Naive thymus-derived CD4-positive, alpha-beta T cell (primary cell): ENCODE measurements at regions not wholly inside any gene's neighbourhood (a gene's known extent, or its start where the extent isn't known, plus 50 kb on each side); places are given as distances from the start of the nearest gene placed in this dataset.

Experiments
- ATAC-seq: fragments of 150-1000 bp; cut with Tn5 transposase; 2 replicates; pipeline ENCODE4 v1.10.0; 2021; ENCODE audit warnings: mild to moderate bottlenecking, moderate library complexity
- CTCF ChIA-PET: fragments of 350-600 bp; sonication (Branson Sonifier 250); formaldehyde crosslinking; loops from one replicate; lab custom pipeline; 2021; ENCODE audit warnings: antibody characterized with exemption; lab: Charles Lee
- POLR2A ChIA-PET: fragments of 350-600 bp; sonication (Branson Sonifier 250); formaldehyde crosslinking; loops from one replicate; lab custom pipeline; 2021; ENCODE audit warnings: antibody characterized with exemption, inconsistent platforms; lab: Charles Lee
- DNase-seq, 9 donors: peaks; one replicate each; pipeline versions ENCODE4 v3.0.0 to v3.0.0-alpha.2; 2020 to 2022; ENCODE audit warnings: mixed read lengths in 1 of 9
- H3K27ac ChIP-seq: one replicate; pipeline ENCODE4 v1.7.0; 2013; ENCODE audit warnings: mild to moderate bottlenecking, low read depth, low read length, moderate library complexity
- H3K27me3 ChIP-seq, 2 donors: one replicate each; pipeline ENCODE4 v1.7.0; 2013; ENCODE audit warnings: low read length in 2 of 2, mild to moderate bottlenecking in 2 of 2, moderate library complexity in 2 of 2; ENCODE audit not compliant: control insufficient read depth in 2 of 2, insufficient read depth in 2 of 2
- H3K36me3 ChIP-seq, 3 experiments: 1 replicate in 2 of 3; 2 replicates in 1 of 3; pipeline ENCODE4 v1.7.0; 2013; ENCODE audit warnings: low read length in 3 of 3, mild to moderate bottlenecking in 3 of 3, moderate library complexity in 1 of 3; ENCODE audit not compliant: insufficient read depth in 3 of 3, control insufficient read depth in 2 of 3
- H3K4me1 ChIP-seq, 2 donors: one replicate each; pipeline ENCODE4 v1.7.0; 2013; ENCODE audit warnings: low read length in 2 of 2, mild to moderate bottlenecking in 2 of 2, moderate library complexity in 1 of 2; ENCODE audit not compliant: control insufficient read depth in 2 of 2, insufficient read depth in 2 of 2
- H3K4me3 ChIP-seq: 2 replicates; pipeline ENCODE4 v1.7.0; 2013; ENCODE audit warnings: mild to moderate bottlenecking, low read length
- H3K9me3 ChIP-seq, 3 experiments: 1 replicate in 2 of 3; 2 replicates in 1 of 3; pipeline ENCODE4 v1.7.0; 2013; ENCODE audit warnings: low read length in 3 of 3; ENCODE audit not compliant: control insufficient read depth in 2 of 3
- H3K27ac Mint-ChIP-seq, 9 donors: one replicate each; pipeline ENCODE4 v1.8.0; 2020 to 2022; ENCODE audit warnings: mixed read lengths in 9 of 9, mild to moderate bottlenecking in 8 of 9, moderate library complexity in 5 of 9, inconsistent platforms in 2 of 9
- H3K27me3 Mint-ChIP-seq, 5 donors: one replicate each; pipeline ENCODE4 v1.8.0; 2021 to 2022; ENCODE audit warnings: mixed read lengths in 5 of 5, mild to moderate bottlenecking in 1 of 5
- H3K36me3 Mint-ChIP-seq, 5 donors: one replicate each; pipeline ENCODE4 v1.8.0; 2020 to 2022; ENCODE audit warnings: mixed read lengths in 5 of 5, mild to moderate bottlenecking in 3 of 5, inconsistent platforms in 1 of 5
- H3K4me1 Mint-ChIP-seq, 7 donors: one replicate each; pipeline ENCODE4 v1.8.0; 2020 to 2022; ENCODE audit warnings: mixed read lengths in 7 of 7, mild to moderate bottlenecking in 3 of 7, inconsistent platforms in 1 of 7
- H3K4me3 Mint-ChIP-seq, 10 donors: one replicate each; pipeline ENCODE4 v1.8.0; 2020 to 2022; ENCODE audit warnings: mild to moderate bottlenecking in 10 of 10, mixed read lengths in 10 of 10, moderate library complexity in 6 of 10, inconsistent platforms in 2 of 10
- H3K9me3 Mint-ChIP-seq, 11 donors: one replicate each; pipeline ENCODE4 v1.8.0; 2020 to 2022; ENCODE audit warnings: mixed read lengths in 11 of 11, mild to moderate bottlenecking in 4 of 11, inconsistent platforms in 1 of 11, moderate library complexity in 1 of 11
- intact Hi-C, 2 donors: fragments of 100-400 bp; cut with micrococcal nuclease; formaldehyde crosslinking; loops; one replicate each; pipeline ENCODE4 v1.15.1; 2023

GRCh38 chr4:159829184-159829583 is 726.3 kb downstream of the RAPGEF2 start:
- CTCF ChIA-PET, result no interaction called here

GRCh38 chr4:159837071-159837470 is 734.2 kb downstream of the RAPGEF2 start:
- no peaks in the 10 kb centered on the region for H3K36me3 ChIP-seq
- H3K4me1 Mint-ChIP-seq, result no peaks in the 10 kb centered on the region
- H3K4me3 ChIP-seq, result no peak overlapping the region
- H3K4me3 Mint-ChIP-seq, result no peak overlapping the region
- no peaks in the 10 kb centered on the region for H3K9me3 ChIP-seq
- ATAC-seq, result no peak
- H3K36me3 Mint-ChIP-seq, result no peaks in the 10 kb centered on the region
- no peaks in the 10 kb centered on the region for H3K27me3 Mint-ChIP-seq
- no peak for DNase-seq
- CTCF ChIA-PET, result no interaction called here
- POLR2A ChIA-PET, result no interaction called here
- H3K27me3 ChIP-seq, result no peaks in the 10 kb centered on the region
- intact Hi-C loops, result no loop called here
- peaks cover 0 to 30% (median 9%) of the 10 kb centered on the region in 11 donors for H3K9me3 Mint-ChIP-seq
- no peak overlapping the region for H3K27ac ChIP-seq
- no peaks in the 10 kb centered on the region for H3K4me1 ChIP-seq
- no peak overlapping the region for H3K27ac Mint-ChIP-seq

More at GRCh38 chr4:159829184-159829583, 726.3 kb downstream of the RAPGEF2 start:
- intact Hi-C loops, result no loop called here
- H3K27me3 Mint-ChIP-seq, result no peaks in the 10 kb centered on the region
- Histone ChIP-seq H3K27me3 (no peaks in the 10 kb centered on the region), H3K36me3 (no peaks in the 10 kb centered on the region), H3K4me3 (no peak overlapping the region), H3K4me1 (no peaks in the 10 kb centered on the region), H3K9me3 (no peaks in the 10 kb centered on the region), H3K27ac (no peak overlapping the region)
- POLR2A ChIA-PET, result no interaction called here
- no peaks in the 10 kb centered on the region for H3K4me1 Mint-ChIP-seq
- no peak overlapping the region for H3K4me3 Mint-ChIP-seq
- no peak overlapping the region for H3K27ac Mint-ChIP-seq
- DNase-seq (no peak), ATAC-seq (no peak)
- peaks cover 2 to 19% (median 7%) of the 10 kb centered on the region in 11 donors for H3K9me3 Mint-ChIP-seq
- no peaks in the 10 kb centered on the region for H3K36me3 Mint-ChIP-seq

GRCh38 chr4:159855731-159856130 is 752.9 kb downstream of the RAPGEF2 start:
- ATAC-seq (no peak), DNase-seq (no peak)
- H3K27ac ChIP-seq, result no peak overlapping the region
- intact Hi-C loops, result no loop called here
- H3K4me3 ChIP-seq, result no peak overlapping the region
- H3K36me3 ChIP-seq, result no peaks in the 10 kb centered on the region
- H3K9me3 ChIP-seq, result no peaks in the 10 kb centered on the region
- Mint-ChIP-seq H3K27ac (no peak overlapping the region), H3K4me3 (no peak overlapping the region), H3K4me1 (no peaks in the 10 kb centered on the region), H3K27me3 (no peaks in the 10 kb centered on the region), H3K36me3 (no peaks in the 10 kb centered on the region), H3K9me3 (peaks cover 0 to 6% (median 0%) of the 10 kb centered on the region in 11 donors)
- no peaks in the 10 kb centered on the region for H3K27me3 ChIP-seq
- H3K4me1 ChIP-seq, result no peaks in the 10 kb centered on the region
- ChIA-PET CTCF (no interaction called here), POLR2A (no interaction called here)

- no peaks in the 10 kb centered on the region for H3K27me3 ChIP-seq
- H3K27me3 Mint-ChIP-seq, result no peaks in the 10 kb centered on the region
- CTCF ChIA-PET, result no interaction called here
- no peaks in the 10 kb centered on the region for H3K36me3 Mint-ChIP-seq
- H3K9me3 ChIP-seq, result no peaks in the 10 kb centered on the region
- H3K27ac Mint-ChIP-seq, result no peak overlapping the region
- H3K4me3 ChIP-seq, result no peak overlapping the region
- H3K4me1 ChIP-seq, result no peaks in the 10 kb centered on the region
- POLR2A ChIA-PET, result no interaction called here
- DNase-seq, result no peak
- H3K27ac ChIP-seq, result no peak overlapping the region
- no peaks in the 10 kb centered on the region for H3K4me1 Mint-ChIP-seq
- H3K4me3 Mint-ChIP-seq, result no peak overlapping the region
- no peaks in the 10 kb centered on the region for H3K36me3 ChIP-seq
- H3K9me3 Mint-ChIP-seq, result peaks cover 0 to 9% (median 1%) of the 10 kb centered on the region in 11 donors
- no peak for ATAC-seq
- intact Hi-C loops, result no loop called here
Observed at GRCh38 chr4:159856451-159856850, 753.6 kb downstream of the RAPGEF2 start.

GRCh38 chr4:159859656-159860148 is 756.8 kb downstream of the RAPGEF2 start:
- Mint-ChIP-seq H3K27me3 (no peaks in the 10 kb centered on the region), H3K36me3 (no peaks in the 10 kb centered on the region), H3K27ac (no peak overlapping the region), H3K4me1 (no peaks in the 10 kb centered on the region), H3K4me3 (no peak overlapping the region), H3K9me3 (peaks cover 0 to 17% (median 4%) of the 10 kb centered on the region in 11 donors)
- Histone ChIP-seq H3K36me3 (no peaks in the 10 kb centered on the region), H3K4me3 (no peak overlapping the region), H3K9me3 (no peaks in the 10 kb centered on the region), H3K4me1 (no peaks in the 10 kb centered on the region), H3K27ac (no peak overlapping the region), H3K27me3 (no peaks in the 10 kb centered on the region)
- POLR2A ChIA-PET, result no interaction called here
- CTCF ChIA-PET, result no interaction called here
- no peak for ATAC-seq
- intact Hi-C loops, result no loop called here
- DNase-seq, result no peak

- DNase-seq, result no peak
- no peak overlapping the region for H3K4me3 Mint-ChIP-seq
- Histone ChIP-seq H3K9me3 (no peaks in the 10 kb centered on the region), H3K4me3 (no peak overlapping the region), H3K27ac (no peak overlapping the region), H3K27me3 (no peaks in the 10 kb centered on the region), H3K4me1 (no peaks in the 10 kb centered on the region), H3K36me3 (no peaks in the 10 kb centered on the region)
- no peaks in the 10 kb centered on the region for H3K36me3 Mint-ChIP-seq
- H3K9me3 Mint-ChIP-seq, result peaks cover 0 to 22% (median 4%) of the 10 kb centered on the region in 11 donors
- intact Hi-C loops, result no loop called here
- ATAC-seq, result no peak
- H3K27ac Mint-ChIP-seq, result no peak overlapping the region
- H3K27me3 Mint-ChIP-seq, result no peaks in the 10 kb centered on the region
- ChIA-PET CTCF (no interaction called here), POLR2A (no interaction called here)
- H3K4me1 Mint-ChIP-seq, result no peaks in the 10 kb centered on the region
Observed at GRCh38 chr4:159860945-159861344, 758.1 kb downstream of the RAPGEF2 start.

GRCh38 chr4:159864337-159864736 is 761.5 kb downstream of the RAPGEF2 start:
- Mint-ChIP-seq H3K27ac (no peak overlapping the region), H3K4me1 (no peaks in the 10 kb centered on the region)
- POLR2A ChIA-PET, result no interaction called here

More at GRCh38 chr4:159864337-159864736, 761.5 kb downstream of the RAPGEF2 start:
- Mint-ChIP-seq H3K9me3 (peaks cover 0 to 19% (median 4%) of the 10 kb centered on the region in 11 donors), H3K4me3 (no peak overlapping the region), H3K27me3 (no peaks in the 10 kb centered on the region), H3K36me3 (no peaks in the 10 kb centered on the region)
- Histone ChIP-seq H3K27ac (no peak overlapping the region), H3K27me3 (no peaks in the 10 kb centered on the region), H3K4me1 (no peaks in the 10 kb centered on the region), H3K36me3 (no peaks in the 10 kb centered on the region), H3K9me3 (no peaks in the 10 kb centered on the region), H3K4me3 (no peak overlapping the region)
- CTCF ChIA-PET, result no interaction called here
- DNase-seq (no peak), ATAC-seq (no peak)
- intact Hi-C loops, result no loop called here
